HG03439 (cell line): ENCODE measurements at regions not wholly inside any gene's neighbourhood (a gene's known extent, or its start where the extent isn't known, plus 50 kb on each side); places are given as distances from the start of the nearest gene placed in this dataset.
"Not testable (repeated sequence)": the region's sequence is repeated elsewhere in the genome, so short reads cannot be mapped to it uniquely, and the experiment has no call there.

Experiments
- ATAC-seq: cut with Tn5 transposase; IDR thresholded peaks from one replicate; pipeline ENCODE4 v1.9.1; 2021; ENCODE audit warnings: mild to moderate bottlenecking, moderate library complexity; ENCODE audit not compliant: unreplicated experiment

GRCh38 chr3:90056281-90057032, 949.0 kb downstream of the EPHA3 start:
- no peak for ATAC-seq

- no peak for ATAC-seq
These were observed 954.6 kb downstream of the EPHA3 start for GRCh38 chr3:90062016-90062415.

GRCh38 chr3:90062631-90063200, 955.3 kb downstream of the EPHA3 start:
- no peak for ATAC-seq

GRCh38 chr3:90068783-90069182, 961.4 kb downstream of the EPHA3 start:
- ATAC-seq = no peak

GRCh38 chr3:90069748-90070147, 962.3 kb downstream of the EPHA3 start:
- no peak for ATAC-seq

GRCh38 chr3:90076136-90076535, 968.7 kb downstream of the EPHA3 start:
- no peak for ATAC-seq

- ATAC-seq = no peak
These were observed 973.6 kb downstream of the EPHA3 start for GRCh38 chr3:90080988-90081387.

GRCh38 chr3:90086297-90086696, 978.9 kb downstream of the EPHA3 start:
- ATAC-seq = not testable (repeated sequence)

- ATAC-seq = no peak
These were observed 980.3 kb downstream of the EPHA3 start for GRCh38 chr3:90087703-90088102.

- peak; percentile 67 for ATAC-seq
These were observed 984.1 kb downstream of the EPHA3 start for GRCh38 chr3:90091549-90091948.

- no peak for ATAC-seq
These were observed 985.6 kb downstream of the EPHA3 start for GRCh38 chr3:90092994-90093393.

GRCh38 chr3:90095811-90096210, 988.4 kb downstream of the EPHA3 start:
- ATAC-seq = no peak

- no peak for ATAC-seq
These were observed 992.1 kb downstream of the EPHA3 start for GRCh38 chr3:90099493-90099892.

- ATAC-seq = no peak
These were observed 994.7 kb downstream of the EPHA3 start for GRCh38 chr3:90102146-90102545.

GRCh38 chr3:90121326-90121725, 1013.9 kb downstream of the EPHA3 start:
- ATAC-seq = no peak

- ATAC-seq = no peak
These were observed 1021.0 kb downstream of the EPHA3 start for GRCh38 chr3:90128391-90128790.

- no peak for ATAC-seq
These were observed 1022.3 kb downstream of the EPHA3 start for GRCh38 chr3:90129730-90130129.

- no peak for ATAC-seq
These were observed 1024.8 kb downstream of the EPHA3 start for GRCh38 chr3:90132197-90132596.

GRCh38 chr3:90134090-90134489, 1026.7 kb downstream of the EPHA3 start:
- no peak for ATAC-seq

- ATAC-seq = no peak
These were observed 1029.2 kb downstream of the EPHA3 start for GRCh38 chr3:90136456-90137191.

- ATAC-seq = no peak
These were observed 1037.9 kb downstream of the EPHA3 start for GRCh38 chr3:90145094-90145860.
